Stomach (tissue), 8 donors: ENCODE measurements at regions not wholly inside any gene's neighbourhood (a gene's known extent, or its start where the extent isn't known, plus 50 kb on each side); places are given as distances from the start of the nearest gene placed in this dataset.

Experiments
- DNase-seq, 2 donors: peaks; one replicate each; pipeline versions ENCODE4 v3.0.0 to v3.0.0-alpha.2; 2013 to 2019
- H3K27ac ChIP-seq, 5 donors: fragments of 200-600 bp in 4 of 5; sonication (generic) in 4 of 5; one replicate each; pipeline ENCODE4 v1.5.1; 2013 to 2019; ENCODE audit warnings: mild to moderate bottlenecking in 1 of 5, moderate library complexity in 1 of 5
- H3K27me3 ChIP-seq, 3 donors: fragments of 200-600 bp; sonication (generic); one replicate each; pipeline ENCODE4 v1.5.1; 2017 to 2019; ENCODE audit warnings: mixed run types in 1 of 3
- H3K36me3 ChIP-seq, 4 donors: fragments of 200-600 bp; sonication (generic); 1 replicate in 3 of 4; 2 replicates in 1 of 4; pipeline ENCODE4 v1.5.1; 2016 to 2019
- H3K4me1 ChIP-seq, 4 donors: fragments of 200-600 bp; sonication (generic); one replicate each; pipeline ENCODE4 v1.5.1; 2016 to 2019
- H3K4me3 ChIP-seq, 4 donors: fragments of 200-600 bp; sonication (generic) in 3 of 4; one replicate each; pipeline ENCODE4 v1.5.1; 2016 to 2019; ENCODE audit warnings: mild to moderate bottlenecking in 1 of 4
- H3K9me3 ChIP-seq, 4 donors: fragments of 200-600 bp; sonication (generic); one replicate each; pipeline ENCODE4 v1.5.1; 2016 to 2019
- EP300 ChIP-seq: sonication (generic); formaldehyde crosslinking; IDR thresholded peaks from one replicate; pipeline ENCODE4 v1.6.1; 2017; ENCODE audit warnings: antibody characterized with exemption
- POLR2A ChIP-seq, 4 donors: fragments of 450-650 bp; IDR thresholded peaks; one replicate each; pipeline ENCODE4 v1.6.1; 2016; ENCODE audit warnings: antibody characterized with exemption in 4 of 4, control low read depth in 2 of 4, mild to moderate bottlenecking in 1 of 4, moderate library complexity in 1 of 4
- POLR2AphosphoS5 ChIP-seq, 3 donors: sonication (generic); formaldehyde crosslinking; IDR thresholded peaks; one replicate each; pipeline ENCODE4 v1.6.1; 2016; ENCODE audit warnings: antibody characterized with exemption in 3 of 3
- WGBS, 5 donors: extraction: QIAGEN DNeasy Blood & Tissue Kit in 3 of 5; methylation state at CpG; one replicate each; pipeline versions ENCODE4 v1.1.5 to v1.1.7; 2013 to 2018; 5-methylcytosine and 5-hydroxymethylcytosine counted together
- intact Hi-C: fragments of 100-400 bp; cut with DNase I; formaldehyde crosslinking; loops from one replicate; pipeline ENCODE4 v1.15.1; 2023; ENCODE audit warnings: low total_unique reads
- TF ChIP-seq, protein P1 (sequence below), 7 experiments: fragments of 450-650 bp in 4 of 7; fragments of 200-600 bp in 3 of 7; sonication (generic) in 3 of 7; IDR thresholded peaks; one replicate each; pipeline ENCODE4 v1.5.1; 2016 to 2019; ENCODE audit warnings: antibody characterized with exemption in 7 of 7, control low read depth in 2 of 7, mild to moderate bottlenecking in 1 of 7
- donor health status: healthy with polysubstance abuse.
- donor health status: Bipolar disorder and iron deficiency.
- donor health status: healthy.

DNA sequence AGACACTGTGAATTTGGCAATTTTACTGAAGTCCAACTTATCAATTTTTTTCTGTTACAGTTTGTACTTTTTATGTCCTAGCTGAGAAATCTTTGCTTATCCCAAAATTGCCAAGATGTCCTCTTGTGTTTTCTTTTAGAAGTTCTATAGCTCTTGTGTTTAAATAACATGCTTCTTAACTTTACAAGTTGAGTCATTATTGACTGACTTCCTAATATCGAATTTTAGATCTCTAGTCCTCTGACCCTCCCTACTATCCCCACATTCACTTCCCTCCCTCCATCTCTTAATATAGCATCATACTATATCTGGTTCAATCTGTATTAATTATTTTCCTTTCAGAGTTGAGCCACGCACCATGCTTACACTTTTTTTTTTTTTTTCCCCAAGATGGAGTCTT lies 61.9 kb downstream of the MRPL32 start:
- Histone ChIP-seq H3K4me1 (no peaks in the 10 kb centered on the region), H3K27me3 (no peaks in the 10 kb centered on the region), H3K27ac (no peak overlapping the region), H3K9me3 (no peaks in the 10 kb centered on the region), H3K4me3 (no peak overlapping the region), H3K36me3 (no peaks in the 10 kb centered on the region)
- TF ChIP-seq EP300 (no peak), POLR2A (IDR thresholded peaks at IDR 0.05) (no peak), POLR2AphosphoS5 (IDR thresholded peaks at IDR 0.05) (no peak)
- TF ChIP-seq, protein P1, sequence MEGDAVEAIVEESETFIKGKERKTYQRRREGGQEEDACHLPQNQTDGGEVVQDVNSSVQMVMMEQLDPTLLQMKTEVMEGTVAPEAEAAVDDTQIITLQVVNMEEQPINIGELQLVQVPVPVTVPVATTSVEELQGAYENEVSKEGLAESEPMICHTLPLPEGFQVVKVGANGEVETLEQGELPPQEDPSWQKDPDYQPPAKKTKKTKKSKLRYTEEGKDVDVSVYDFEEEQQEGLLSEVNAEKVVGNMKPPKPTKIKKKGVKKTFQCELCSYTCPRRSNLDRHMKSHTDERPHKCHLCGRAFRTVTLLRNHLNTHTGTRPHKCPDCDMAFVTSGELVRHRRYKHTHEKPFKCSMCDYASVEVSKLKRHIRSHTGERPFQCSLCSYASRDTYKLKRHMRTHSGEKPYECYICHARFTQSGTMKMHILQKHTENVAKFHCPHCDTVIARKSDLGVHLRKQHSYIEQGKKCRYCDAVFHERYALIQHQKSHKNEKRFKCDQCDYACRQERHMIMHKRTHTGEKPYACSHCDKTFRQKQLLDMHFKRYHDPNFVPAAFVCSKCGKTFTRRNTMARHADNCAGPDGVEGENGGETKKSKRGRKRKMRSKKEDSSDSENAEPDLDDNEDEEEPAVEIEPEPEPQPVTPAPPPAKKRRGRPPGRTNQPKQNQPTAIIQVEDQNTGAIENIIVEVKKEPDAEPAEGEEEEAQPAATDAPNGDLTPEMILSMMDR (IDR thresholded peaks at IDR 0.05), result no peak
- no peak for DNase-seq
- intact Hi-C loops, result no loop called here
- WGBS, 5 donors, result 53 to 76% (median 64%) methylated on average over 2 of the region's 2 CpGs

- H3K27ac ChIP-seq, result no peak overlapping the region
- no peak for TF ChIP-seq POLR2A (IDR thresholded peaks at IDR 0.05)
- TF ChIP-seq, protein P1 (IDR thresholded peaks at IDR 0.05), result no peak
- TF ChIP-seq EP300, result no peak
- no peak for TF ChIP-seq POLR2AphosphoS5 (IDR thresholded peaks at IDR 0.05)
- H3K27me3 ChIP-seq, result no peaks in the 10 kb centered on the region
- intact Hi-C loops, result no loop called here
- no peaks in the 10 kb centered on the region for H3K9me3 ChIP-seq
- H3K4me3 ChIP-seq, result no peak overlapping the region
- no peak for DNase-seq
- H3K4me1 ChIP-seq, result no peaks in the 10 kb centered on the region
- WGBS, 5 donors, result 83 to 98% (median 94%) methylated on average over 3 of the region's 3 CpGs
- H3K36me3 ChIP-seq, result no peaks in the 10 kb centered on the region
Observed at GRCh38 chr7:42997611-42998010, 65.4 kb downstream of the MRPL32 start.

- DNase-seq, result no peak
- TF ChIP-seq POLR2AphosphoS5 (IDR thresholded peaks at IDR 0.05), result no peak
- no peak for TF ChIP-seq EP300
- Histone ChIP-seq H3K4me1 (no peaks in the 10 kb centered on the region), H3K9me3 (no peaks in the 10 kb centered on the region), H3K4me3 (no peak overlapping the region), H3K27me3 (peaks cover 0 to 3% (median 0%) of the 10 kb centered on the region in 3 donors), H3K36me3 (no peaks in the 10 kb centered on the region), H3K27ac (no peak overlapping the region)
- intact Hi-C loops, result no loop called here
Observed at GRCh38 chr7:43004082-43004481, 71.9 kb downstream of the MRPL32 start.

DNA sequence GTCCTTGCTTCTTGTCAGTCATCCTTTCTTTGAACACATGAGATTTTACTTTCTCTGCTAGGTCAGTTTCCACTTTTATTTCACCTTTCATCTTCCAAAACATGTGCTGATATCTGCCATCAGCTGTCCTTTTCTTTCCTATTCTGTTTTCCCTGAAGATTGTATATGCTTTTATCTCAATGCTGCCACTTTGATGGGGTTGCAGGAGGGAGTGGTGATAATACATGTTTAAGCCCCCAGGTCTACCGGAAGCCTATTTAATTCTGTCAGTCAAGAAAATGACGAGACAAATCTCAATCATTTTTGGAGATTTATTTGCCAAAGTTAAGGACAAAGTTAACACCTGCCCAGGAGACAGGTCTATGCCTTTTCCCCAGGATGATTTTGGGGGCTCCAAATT lies 73.8 kb downstream of the MRPL32 start:
- Histone ChIP-seq H3K36me3 (no peaks in the 10 kb centered on the region), H3K27ac (no peak overlapping the region), H3K27me3 (peaks cover 0 to 3% (median 0%) of the 10 kb centered on the region in 3 donors), H3K9me3 (no peaks in the 10 kb centered on the region), H3K4me3 (no peak overlapping the region), H3K4me1 (no peaks in the 10 kb centered on the region)
- intact Hi-C loops, result no loop called here
- no peak for DNase-seq
- TF ChIP-seq EP300 (no peak), POLR2A (IDR thresholded peaks at IDR 0.05) (no peak), POLR2AphosphoS5 (IDR thresholded peaks at IDR 0.05) (no peak)
- TF ChIP-seq, protein P1 (IDR thresholded peaks at IDR 0.05), result no peak
- WGBS, 5 donors, result 55 to 82% (median 68%) methylated on average over 2 of the region's 2 CpGs

DNA sequence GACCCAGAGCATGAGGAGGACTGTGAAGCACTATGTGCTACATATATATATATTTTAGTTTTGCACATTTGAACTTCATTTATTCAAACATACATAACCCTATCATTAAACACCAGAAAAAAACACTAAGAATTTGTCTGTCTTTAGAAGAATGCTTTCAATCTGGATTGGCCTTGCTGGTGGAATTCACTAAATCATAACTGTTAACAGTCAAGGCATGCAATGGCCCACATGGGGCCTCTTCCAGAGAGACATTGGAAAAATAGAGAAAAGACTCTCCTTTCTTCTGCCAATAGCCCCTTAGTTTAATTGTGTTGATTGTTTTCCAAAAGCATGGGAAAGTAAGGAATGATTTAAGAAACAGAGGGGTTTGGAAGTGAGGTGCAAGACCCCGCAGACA lies 77.9 kb downstream of the MRPL32 start:
- TF ChIP-seq EP300, result no peak
- TF ChIP-seq POLR2A (IDR thresholded peaks at IDR 0.05), result no peak
- TF ChIP-seq, protein P1 (IDR thresholded peaks at IDR 0.05), result no peak
- no peak for TF ChIP-seq POLR2AphosphoS5 (IDR thresholded peaks at IDR 0.05)
- no peaks in the 10 kb centered on the region for H3K36me3 ChIP-seq
- no peak overlapping the region for H3K4me3 ChIP-seq
- WGBS, 5 donors, result 91 to 100% (median 93%) methylated on average over 1 of the region's 1 CpG
- H3K27me3 ChIP-seq, result no peaks in the 10 kb centered on the region
- no peaks in the 10 kb centered on the region for H3K9me3 ChIP-seq
- H3K4me1 ChIP-seq, result no peaks in the 10 kb centered on the region
- DNase-seq, result no peak
- intact Hi-C loops, result no loop called here
- H3K27ac ChIP-seq, result no peak overlapping the region
